Astrocyte of the hippocampus (primary cell): ENCODE measurements at regions not wholly inside any gene's neighbourhood (a gene's known extent, or its start where the extent isn't known, plus 50 kb on each side); places are given as distances from the start of the nearest gene placed in this dataset.
A peak's percentile ranks its signal among the peaks of the same experiment; 100 is the strongest.

Experiments used
- DNase-seq: peaks from one replicate; pipeline ENCODE4 v3.0.0; 2011; ENCODE audit warnings: low read depth, low spot score

DNA sequence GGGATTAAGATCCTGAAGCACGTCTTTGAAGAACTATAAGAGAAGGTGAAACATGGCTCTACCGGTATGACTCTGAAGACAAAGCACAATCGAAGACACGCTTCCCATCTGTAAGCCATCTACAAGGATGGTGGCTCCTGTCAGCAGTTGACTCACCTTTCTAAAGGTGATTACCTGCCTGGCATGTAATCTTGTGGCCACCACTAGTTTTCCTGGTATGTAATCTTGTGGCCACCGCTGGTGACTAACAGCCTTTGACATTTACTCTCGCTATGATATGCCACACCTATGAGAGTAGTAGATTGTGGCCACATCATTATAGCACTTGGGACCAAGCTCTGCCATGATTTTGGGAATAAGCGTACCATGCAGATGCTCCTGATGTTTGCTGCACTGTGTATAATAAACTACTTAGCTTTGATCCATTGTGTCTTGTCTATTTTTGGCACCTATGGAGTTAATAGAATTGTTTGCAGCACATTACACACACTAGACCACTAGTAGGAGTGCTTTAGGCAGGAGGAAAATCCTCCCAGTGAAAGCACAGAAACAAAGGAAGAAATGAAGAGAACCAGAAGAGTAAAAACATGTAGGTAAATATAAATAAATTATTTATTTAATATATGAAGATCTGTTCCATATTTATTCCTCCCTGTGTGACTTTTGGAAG, 59.8 kb downstream of the VAX1 start:
- DNase-seq, result no peak

DNA sequence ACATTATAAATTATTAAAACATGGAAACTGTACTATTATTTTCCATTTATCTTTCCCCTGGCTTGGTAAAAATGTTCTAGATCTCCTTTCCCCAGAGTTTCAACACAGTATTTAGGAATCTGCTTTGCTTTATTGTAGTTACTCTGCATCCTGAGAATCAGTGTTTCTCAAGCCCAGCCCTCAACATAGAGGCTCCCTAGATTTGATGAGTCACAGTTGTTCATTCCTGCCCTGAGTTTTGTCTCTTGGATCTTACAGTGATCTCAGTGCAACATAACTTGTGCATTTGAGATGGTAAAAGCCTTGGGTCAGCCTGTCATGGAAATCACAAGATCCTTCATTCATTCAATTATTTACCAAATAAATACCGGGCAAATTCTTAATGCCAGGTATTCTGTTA, 63.0 kb downstream of the VAX1 start:
- DNase-seq, result peak; percentile 5

DNA sequence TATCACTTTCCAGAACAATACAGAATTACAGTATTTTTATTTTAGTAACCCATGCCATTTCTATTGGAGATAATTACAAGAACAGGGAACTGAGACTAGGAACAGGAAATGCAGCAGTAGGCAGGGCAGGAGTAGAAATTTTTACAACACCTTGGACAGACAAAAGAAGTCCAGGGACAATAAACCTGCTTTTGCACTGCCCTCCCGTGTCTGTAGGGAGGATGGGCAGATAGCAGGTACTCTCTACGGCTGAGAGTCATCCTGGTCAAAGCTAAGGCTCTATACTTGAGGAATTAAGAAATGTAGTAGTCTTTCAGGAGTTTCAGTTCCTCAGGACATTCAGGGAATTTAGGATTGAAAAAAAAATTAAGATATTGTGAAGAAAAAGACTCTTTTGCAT, 63.4 kb downstream of the VAX1 start:
- DNase-seq, result no peak

DNA sequence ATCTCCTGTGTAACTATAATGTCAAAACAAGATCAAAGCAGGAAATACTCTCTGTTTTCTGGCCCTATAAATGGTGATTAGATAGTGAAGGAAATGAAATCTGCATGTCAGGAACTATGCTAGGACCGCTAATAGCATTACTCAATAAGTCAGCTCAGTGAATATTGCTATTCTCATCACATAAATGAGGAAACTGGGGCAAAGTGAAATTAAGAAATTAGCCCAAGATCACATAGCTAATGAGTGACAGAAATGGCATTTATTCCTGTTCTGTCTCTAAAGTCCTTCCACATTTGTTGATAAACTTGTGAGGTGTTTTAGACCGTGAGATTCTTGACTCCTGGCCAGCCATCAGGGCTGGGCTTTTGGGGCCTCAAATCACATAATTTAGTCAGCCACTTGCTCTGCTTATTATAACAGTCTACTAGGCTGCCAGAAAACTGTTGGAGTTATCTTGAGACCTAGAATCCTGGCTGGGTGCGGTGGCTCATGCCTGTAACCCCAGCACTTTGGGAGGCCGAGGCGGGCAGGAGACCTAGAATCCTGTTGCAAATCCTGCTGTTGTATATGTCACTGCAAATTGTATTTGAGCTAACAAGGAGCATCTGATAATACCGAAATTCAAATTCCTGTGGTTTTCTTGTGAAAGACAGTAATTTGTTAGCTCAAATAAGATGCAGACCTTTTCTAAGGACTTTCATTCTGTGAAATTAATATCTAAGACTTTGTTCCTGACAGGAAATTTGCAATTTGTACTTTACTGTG, 66.5 kb upstream of the SHTN1 start:
- peak; percentile 18 for DNase-seq
